ENCODE measurements at regions not wholly inside any gene's neighbourhood (a gene's known extent, or its start where the extent isn't known, plus 50 kb on each side); places are given as distances from the start of the nearest gene placed in this dataset.

GRCh38 chr17:15134363-15134762 lies 130.8 kb downstream of the PMP22 start:
- WGBS, 2 donors: 72 to 80% methylated on average over 2 of the region's 2 CpGs
- Histone ChIP-seq H3K4me3 (replicated peaks in 1 of 3) (no peak overlapping the region), H3K27me3 (no peaks in the 10 kb centered on the region), H3K36me3 (no peaks in the 10 kb centered on the region), H3K4me1 (no peaks in the 10 kb centered on the region), H3K9me3 (no peaks in the 10 kb centered on the region), H3K27ac (no peak overlapping the region)
- TF ChIP-seq CTCF (IDR thresholded peaks at IDR 0.05) (no peak), POLR2A (IDR thresholded peaks at IDR 0.05) (no peak)
- no peak for DNase-seq
- intact Hi-C loops (cut with DNase I): no loop called here

GRCh38 chr17:15133826-15134225 lies 131.3 kb downstream of the PMP22 start:
- Histone ChIP-seq H3K27ac (no peak overlapping the region), H3K27me3 (no peaks in the 10 kb centered on the region), H3K4me3 (replicated peaks in 1 of 3) (no peak overlapping the region), H3K9me3 (no peaks in the 10 kb centered on the region), H3K4me1 (no peaks in the 10 kb centered on the region), H3K36me3 (no peaks in the 10 kb centered on the region)
- no peak for TF ChIP-seq POLR2A (IDR thresholded peaks at IDR 0.05)
- no peak for TF ChIP-seq CTCF (IDR thresholded peaks at IDR 0.05)
- no peak for DNase-seq
- intact Hi-C loops (cut with DNase I): no loop called here
- WGBS, 2 donors: 97 to 98% methylated on average over 4 of the region's 4 CpGs

GRCh38 chr17:15133143-15133542 lies 132.0 kb downstream of the PMP22 start:
- Histone ChIP-seq H3K36me3 (no peaks in the 10 kb centered on the region), H3K27me3 (no peaks in the 10 kb centered on the region), H3K9me3 (no peaks in the 10 kb centered on the region), H3K27ac (no peak overlapping the region), H3K4me3 (replicated peaks in 1 of 3) (no peak overlapping the region), H3K4me1 (no peaks in the 10 kb centered on the region)
- WGBS, 2 donors: 92 to 95% methylated on average over 6 of the region's 6 CpGs
- TF ChIP-seq CTCF (IDR thresholded peaks at IDR 0.05) (no peak), POLR2A (IDR thresholded peaks at IDR 0.05) (no peak)
- intact Hi-C loops (cut with DNase I): no loop called here
- no peak for DNase-seq

GRCh38 chr17:15130426-15130825 lies 134.7 kb downstream of the PMP22 start:
- Histone ChIP-seq H3K9me3 (no peaks in the 10 kb centered on the region), H3K4me3 (replicated peaks in 1 of 3) (no peak overlapping the region), H3K27me3 (no peaks in the 10 kb centered on the region), H3K36me3 (no peaks in the 10 kb centered on the region), H3K4me1 (no peaks in the 10 kb centered on the region), H3K27ac (no peak overlapping the region)
- intact Hi-C loops (cut with DNase I): no loop called here
- WGBS, 2 donors: 66 to 79% methylated on average over 2 of the region's 2 CpGs
- no peak for TF ChIP-seq POLR2A (IDR thresholded peaks at IDR 0.05)
- TF ChIP-seq CTCF (IDR thresholded peaks at IDR 0.05): no peak
- no peak for DNase-seq

GRCh38 chr17:15129986-15130385 lies 135.1 kb downstream of the PMP22 start:
- H3K4me3 ChIP-seq (replicated peaks in 1 of 3): no peak overlapping the region
- WGBS, 2 donors: 66 to 69% methylated on average over 3 of the region's 3 CpGs
- no peaks in the 10 kb centered on the region for H3K4me1 ChIP-seq
- intact Hi-C loops (cut with DNase I): no loop called here
- no peaks in the 10 kb centered on the region for H3K36me3 ChIP-seq
- H3K27ac ChIP-seq: no peak overlapping the region
- no peak for DNase-seq
- H3K27me3 ChIP-seq: no peaks in the 10 kb centered on the region
- TF ChIP-seq CTCF (IDR thresholded peaks at IDR 0.05) (no peak), POLR2A (IDR thresholded peaks at IDR 0.05) (no peak)
- no peaks in the 10 kb centered on the region for H3K9me3 ChIP-seq
